B cell (primary cell): ENCODE measurements at regions not wholly inside any gene's neighbourhood (a gene's known extent, or its start where the extent isn't known, plus 50 kb on each side); places are given as distances from the start of the nearest gene placed in this dataset.

Experiments
- ATAC-seq: fragments of 200-7000 bp; cut with Tn5 transposase; one replicate; pipeline ENCODE4 v1.10.0; 2021; ENCODE audit warnings: low read depth, mild to moderate bottlenecking, moderate number of reproducible peaks, moderate library complexity
- CTCF ChIA-PET: fragments of 350-600 bp; sonication (Branson Sonifier 250); formaldehyde crosslinking; loops from one replicate; lab custom pipeline; 2021; ENCODE audit warnings: antibody characterized with exemption, inconsistent platforms; lab: Charles Lee
- POLR2A ChIA-PET: fragments of 350-600 bp; sonication (Branson Sonifier 250); formaldehyde crosslinking; loops from one replicate; lab custom pipeline; 2021; ENCODE audit warnings: antibody characterized with exemption; lab: Charles Lee
- DNase-seq: peaks from one replicate; pipeline ENCODE4 v3.0.0; 2013
- H2AFZ ChIP-seq: 2 replicates; pipeline ENCODE4 v1.6.1; 2012; ENCODE audit warnings: mild to moderate bottlenecking, low read depth, low read length; ENCODE audit not compliant: insufficient read depth, poor library complexity, severe bottlenecking
- H3K27ac ChIP-seq, 2 donors: 1 replicate in 1 of 2; 2 replicates in 1 of 2; pipeline ENCODE4 v1.5.1; 2012 to 2013; ENCODE audit warnings: low read length in 2 of 2, mild to moderate bottlenecking in 2 of 2, moderate library complexity in 1 of 2
- H3K27me3 ChIP-seq, 4 experiments: fragments of 200-600 bp in 1 of 4; sonication (generic) in 1 of 4; replicated peaks in 1 of 4; 1 replicate in 2 of 4; 2 replicates in 2 of 4; pipeline versions ENCODE4 v1.6.1 to v1.7.0; 2013 to 2016; ENCODE audit warnings: low read length in 3 of 4, mild to moderate bottlenecking in 2 of 4, mixed read lengths in 1 of 4, moderate library complexity in 1 of 4; ENCODE audit not compliant: insufficient read depth in 4 of 4, control insufficient read depth in 3 of 4; ENCODE audit errors: control extremely low read depth in 1 of 4
- H3K36me3 ChIP-seq, 2 experiments: replicated peaks in 1 of 2; 1 replicate in 1 of 2; 2 replicates in 1 of 2; pipeline versions ENCODE4 v1.6.1 to v1.7.1; 2013; ENCODE audit warnings: low read length in 1 of 2; ENCODE audit not compliant: insufficient read depth in 2 of 2, control insufficient read depth in 1 of 2; ENCODE audit errors: control extremely low read depth in 1 of 2, extremely low read depth in 1 of 2
- H3K4me1 ChIP-seq, 2 donors: fragments of 200-600 bp in 1 of 2; sonication (generic) in 1 of 2; 1 replicate in 1 of 2; 2 replicates in 1 of 2; pipeline versions ENCODE4 v1.5.1 to v1.6.1; 2013 to 2017; ENCODE audit warnings: low read length in 2 of 2; ENCODE audit not compliant: control insufficient read depth in 2 of 2, insufficient read depth in 2 of 2
- H3K4me2 ChIP-seq: replicated peaks from 2 replicates; pipeline ENCODE3; 2012; ENCODE audit warnings: mild to moderate bottlenecking, low read depth, low read length; ENCODE audit not compliant: poor library complexity, severe bottlenecking
- H3K4me3 ChIP-seq, 5 experiments: fragments of 200-600 bp in 1 of 5; sonication (generic) in 1 of 5; 1 replicate in 3 of 5; 2 replicates in 2 of 5; pipeline versions ENCODE4 v1.5.1 to v1.7.0; 2011 to 2016; ENCODE audit warnings: low read length in 4 of 5, mild to moderate bottlenecking in 4 of 5, low read depth in 2 of 5, control low read depth in 1 of 5, moderate library complexity in 1 of 5; ENCODE audit not compliant: insufficient read depth in 1 of 5; ENCODE audit errors: control extremely low read depth in 1 of 5, extremely low read depth in 1 of 5
- H3K79me2 ChIP-seq: fragments of 200-600 bp; sonication (generic); one replicate; pipeline ENCODE4 v1.6.0; 2016; ENCODE audit warnings: low read length; ENCODE audit not compliant: control insufficient read depth, insufficient read depth
- H3K9ac ChIP-seq: fragments of 200-600 bp; sonication (generic); 2 replicates; pipeline ENCODE4 v1.6.1; 2017; ENCODE audit warnings: mild to moderate bottlenecking, low read length, moderate library complexity
- H3K9me3 ChIP-seq, 3 donors: one replicate each; pipeline versions ENCODE4 v1.6.1 to v1.7.1; 2013; ENCODE audit warnings: low read length in 2 of 3; ENCODE audit not compliant: control insufficient read depth in 2 of 3, insufficient read depth in 1 of 3; ENCODE audit errors: control extremely low read depth in 1 of 3
- H4K20me1 ChIP-seq: 2 replicates; pipeline ENCODE4 v1.6.0; 2012; ENCODE audit warnings: mild to moderate bottlenecking, low read length; ENCODE audit not compliant: insufficient read depth, control insufficient read depth, poor library complexity, severe bottlenecking
- H3K27ac Mint-ChIP-seq: one replicate; pipeline ENCODE4 v1.8.0; 2021; ENCODE audit warnings: mixed read lengths
- H3K27me3 Mint-ChIP-seq: one replicate; pipeline ENCODE4 v1.8.0; 2021; ENCODE audit warnings: mixed read lengths
- H3K4me1 Mint-ChIP-seq: one replicate; pipeline ENCODE4 v1.8.0; 2021; ENCODE audit warnings: mixed read lengths
- H3K4me3 Mint-ChIP-seq: one replicate; pipeline ENCODE4 v1.8.0; 2021; ENCODE audit warnings: mixed read lengths
- H3K9me3 Mint-ChIP-seq: one replicate; pipeline ENCODE4 v1.8.0; 2022; ENCODE audit warnings: mixed read lengths; ENCODE audit not compliant: insufficient read depth
- CTCF ChIP-seq: fragments of 200-600 bp; IDR thresholded peaks from one replicate; pipeline ENCODE4 v1.8.0; 2022; ENCODE audit warnings: antibody characterized with exemption, mild to moderate bottlenecking
- EZH2 ChIP-seq: IDR thresholded peaks from 2 replicates; pipeline ENCODE4 v1.6.1; 2012; ENCODE audit warnings: borderline replicate concordance, low read depth, mild to moderate bottlenecking, moderate library complexity, low read length; ENCODE audit not compliant: insufficient read depth, poor library complexity, severe bottlenecking
- WGBS: methylation state at CpG from one replicate; pipeline ENCODE4 v1.1.5; 2013; ENCODE audit warnings: missing lambda C conversion rate; ENCODE audit not compliant: insufficient coverage; 5-methylcytosine and 5-hydroxymethylcytosine counted together
- intact Hi-C: fragments of 100-400 bp; cut with micrococcal nuclease; formaldehyde crosslinking; loops from one replicate; pipeline ENCODE4 v1.10.0; 2022

GRCh38 chr5:133841831-133842750 is 126.3 kb downstream of the C5orf15 start:
- Histone ChIP-seq H3K4me2 (no peak overlapping the region), H3K27ac (no peak overlapping the region), H3K9me3 (no peaks in the 10 kb centered on the region), H3K27me3 (no peaks in the 10 kb centered on the region), H3K4me3 (no peak overlapping the region), H2AFZ (no peak overlapping the region), H3K36me3 (no peaks in the 10 kb centered on the region), H3K9ac (no peak overlapping the region), H3K4me1 (peaks cover 10 to 13% of the 10 kb centered on the region in 2 donors), H3K79me2 (no peaks in the 10 kb centered on the region), H4K20me1 (no peaks in the 10 kb centered on the region)
- ATAC-seq: no peak
- Mint-ChIP-seq H3K27ac (no peak overlapping the region), H3K27me3 (peaks cover 3% of the 10 kb centered on the region), H3K9me3 (no peaks in the 10 kb centered on the region), H3K4me1 (peaks cover 9% of the 10 kb centered on the region), H3K4me3 (no peak overlapping the region)
- no peak for DNase-seq
- ChIA-PET POLR2A (no interaction called here), CTCF (interaction anchor here (0.8 kb wide), 1 partner anchor 20 kb away, joined by 3 read pairs; no protein-coding TSS in a partner anchor)
- TF ChIP-seq CTCF (no peak), EZH2 (no peak)
- 83% methylated on average over 8 of the region's 11 CpGs for WGBS
- intact Hi-C loops: no loop called here

- H3K27ac ChIP-seq: no peak overlapping the region
- H3K36me3 ChIP-seq: no peaks in the 10 kb centered on the region
- H3K4me2 ChIP-seq: no peak overlapping the region
- H3K9me3 Mint-ChIP-seq: peaks cover 7% of the 10 kb centered on the region
- H3K27me3 ChIP-seq: no peaks in the 10 kb centered on the region
- DNase-seq (no peak), ATAC-seq (no peak)
- H3K9me3 ChIP-seq: no peaks in the 10 kb centered on the region
- no peak overlapping the region for H3K27ac Mint-ChIP-seq
- 100% methylated on average over 2 of the region's 2 CpGs for WGBS
- H4K20me1 ChIP-seq: no peaks in the 10 kb centered on the region
- H3K4me3 Mint-ChIP-seq: no peak overlapping the region
- POLR2A ChIA-PET: no interaction called here
- H3K4me1 Mint-ChIP-seq: no peaks in the 10 kb centered on the region
- no peak overlapping the region for H2AFZ ChIP-seq
- intact Hi-C loops: no loop called here
- H3K4me3 ChIP-seq: no peak overlapping the region
- H3K27me3 Mint-ChIP-seq: peaks cover 10% of the 10 kb centered on the region
- H3K9ac ChIP-seq: no peak overlapping the region
- CTCF ChIA-PET: no interaction called here
- TF ChIP-seq CTCF: no peak
- TF ChIP-seq EZH2: no peak
- H3K4me1 ChIP-seq: no peaks in the 10 kb centered on the region
- H3K79me2 ChIP-seq: no peaks in the 10 kb centered on the region
Observed at GRCh38 chr5:133840168-133840567, 128.3 kb downstream of the C5orf15 start.
